ENCODE measurements at regions not wholly inside any gene's neighbourhood (a gene's known extent, or its start where the extent isn't known, plus 50 kb on each side); places are given as distances from the start of the nearest gene placed in this dataset.

GRCh38 chr2:238636269-238637073 is 209.7 kb downstream of the ASB1 start:
- WGBS = 90% methylated on average over 23 of the region's 23 CpGs
- Histone ChIP-seq H3K27ac (ENCODE audit: low read depth in 1 of 2, low read length in 1 of 2) (no peak overlapping the region), H3K27me3 (ENCODE audit: control insufficient read depth in 2 of 2, insufficient read depth in 1 of 2, low read length in 1 of 2) (no peaks in the 10 kb centered on the region), H3K9me3 (ENCODE audit: control insufficient read depth in 2 of 2, insufficient read depth in 1 of 2, low read length in 1 of 2) (no peaks in the 10 kb centered on the region), H3K4me1 (ENCODE audit: control insufficient read depth in 2 of 2, insufficient read depth in 2 of 2, low read length in 2 of 2) (no peaks in the 10 kb centered on the region), H3K4me3 (ENCODE audit: low read length in 2 of 2) (no peak overlapping the region), H3K36me3 (ENCODE audit: control insufficient read depth in 2 of 2, insufficient read depth in 2 of 2, low read length in 1 of 2) (no peaks in the 10 kb centered on the region)
- DNase-seq (ENCODE audit: low read depth in 6 of 9, low spot score in 9 of 9) = no peak

- 90% methylated on average over 20 of the region's 20 CpGs for WGBS
- Histone ChIP-seq H3K4me3 (ENCODE audit: low read length in 2 of 2) (no peak overlapping the region), H3K36me3 (ENCODE audit: control insufficient read depth in 2 of 2, insufficient read depth in 2 of 2, low read length in 1 of 2) (no peaks in the 10 kb centered on the region), H3K27ac (ENCODE audit: low read depth in 1 of 2, low read length in 1 of 2) (no peak overlapping the region), H3K9me3 (ENCODE audit: control insufficient read depth in 2 of 2, insufficient read depth in 1 of 2, low read length in 1 of 2) (no peaks in the 10 kb centered on the region), H3K27me3 (ENCODE audit: control insufficient read depth in 2 of 2, insufficient read depth in 1 of 2, low read length in 1 of 2) (peaks cover 0 to 2% of the 10 kb centered on the region in 2 donors), H3K4me1 (ENCODE audit: control insufficient read depth in 2 of 2, insufficient read depth in 2 of 2, low read length in 2 of 2) (no peaks in the 10 kb centered on the region)
- DNase-seq (ENCODE audit: low read depth in 6 of 9, low spot score in 9 of 9) = no peak
These were observed 209.5 kb upstream of the TWIST2 start for GRCh38 chr2:238638100-238638981.

- Histone ChIP-seq H3K27me3 (ENCODE audit: control insufficient read depth in 2 of 2, insufficient read depth in 1 of 2, low read length in 1 of 2) (peaks cover 0 to 2% of the 10 kb centered on the region in 2 donors), H3K36me3 (ENCODE audit: control insufficient read depth in 2 of 2, insufficient read depth in 2 of 2, low read length in 1 of 2) (no peaks in the 10 kb centered on the region), H3K4me1 (ENCODE audit: control insufficient read depth in 2 of 2, insufficient read depth in 2 of 2, low read length in 2 of 2) (no peaks in the 10 kb centered on the region), H3K9me3 (ENCODE audit: control insufficient read depth in 2 of 2, insufficient read depth in 1 of 2, low read length in 1 of 2) (no peaks in the 10 kb centered on the region), H3K4me3 (ENCODE audit: low read length in 2 of 2) (no peak overlapping the region), H3K27ac (ENCODE audit: low read depth in 1 of 2, low read length in 1 of 2) (no peak overlapping the region)
- no peak for DNase-seq (ENCODE audit: low read depth in 6 of 9, low spot score in 9 of 9)
- WGBS = 92% methylated on average over 17 of the region's 17 CpGs
These were observed 208.8 kb upstream of the TWIST2 start for GRCh38 chr2:238638982-238639628.

DNA sequence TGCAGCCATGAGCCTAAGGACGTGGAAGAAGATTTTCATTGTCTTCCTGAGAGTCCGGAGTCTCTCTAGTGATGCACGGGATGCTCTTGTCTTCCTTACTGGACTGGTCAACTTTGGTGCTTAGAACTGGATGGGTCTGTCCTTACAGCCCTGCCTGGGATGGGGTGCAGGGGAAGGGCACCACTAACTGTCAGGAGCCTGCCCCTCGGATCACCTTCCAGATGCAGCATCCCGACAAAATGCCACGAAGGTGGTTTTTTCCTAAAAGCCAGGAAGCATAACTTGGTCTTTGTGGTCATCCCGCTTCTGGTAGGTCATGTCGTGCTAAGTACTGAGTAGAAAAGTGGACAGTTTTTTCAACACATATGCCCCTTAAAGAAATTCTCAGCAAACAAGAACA is 207.4 kb upstream of the TWIST2 start:
- 92% methylated on average over 8 of the region's 8 CpGs for WGBS
- Histone ChIP-seq H3K4me1 (ENCODE audit: control insufficient read depth in 2 of 2, insufficient read depth in 2 of 2, low read length in 2 of 2) (no peaks in the 10 kb centered on the region), H3K36me3 (ENCODE audit: control insufficient read depth in 2 of 2, insufficient read depth in 2 of 2, low read length in 1 of 2) (no peaks in the 10 kb centered on the region), H3K27ac (ENCODE audit: low read depth in 1 of 2, low read length in 1 of 2) (no peak overlapping the region), H3K4me3 (ENCODE audit: low read length in 2 of 2) (no peak overlapping the region), H3K9me3 (ENCODE audit: control insufficient read depth in 2 of 2, insufficient read depth in 1 of 2, low read length in 1 of 2) (no peaks in the 10 kb centered on the region), H3K27me3 (ENCODE audit: control insufficient read depth in 2 of 2, insufficient read depth in 1 of 2, low read length in 1 of 2) (peaks cover 0 to 2% of the 10 kb centered on the region in 2 donors)
- no peak for DNase-seq (ENCODE audit: low read depth in 6 of 9, low spot score in 9 of 9)

- H3K4me1 ChIP-seq (ENCODE audit: control insufficient read depth in 2 of 2, insufficient read depth in 2 of 2, low read length in 2 of 2) = no peaks in the 10 kb centered on the region
- no peak for DNase-seq (ENCODE audit: low read depth in 6 of 9, low spot score in 9 of 9)
- no peak overlapping the region for H3K4me3 ChIP-seq (ENCODE audit: low read length in 2 of 2)
- peaks cover 0 to 2% of the 10 kb centered on the region in 2 donors for H3K27me3 ChIP-seq (ENCODE audit: control insufficient read depth in 2 of 2, insufficient read depth in 1 of 2, low read length in 1 of 2)
- no peak overlapping the region for H3K27ac ChIP-seq (ENCODE audit: low read depth in 1 of 2, low read length in 1 of 2)
- no peaks in the 10 kb centered on the region for H3K36me3 ChIP-seq (ENCODE audit: control insufficient read depth in 2 of 2, insufficient read depth in 2 of 2, low read length in 1 of 2)
- 96% methylated on average over 12 of the region's 12 CpGs for WGBS
- no peaks in the 10 kb centered on the region for H3K9me3 ChIP-seq (ENCODE audit: control insufficient read depth in 2 of 2, insufficient read depth in 1 of 2, low read length in 1 of 2)
These were observed 204.9 kb upstream of the TWIST2 start for GRCh38 chr2:238642973-238643372.

- no peak for DNase-seq (ENCODE audit: low read depth in 6 of 9, low spot score in 9 of 9)
- 92% methylated on average over 5 of the region's 5 CpGs for WGBS
- H3K4me3 ChIP-seq (ENCODE audit: low read length in 2 of 2) = no peak overlapping the region
- H3K27me3 ChIP-seq (ENCODE audit: control insufficient read depth in 2 of 2, insufficient read depth in 1 of 2, low read length in 1 of 2) = peaks cover 0 to 2% of the 10 kb centered on the region in 2 donors
- H3K36me3 ChIP-seq (ENCODE audit: control insufficient read depth in 2 of 2, insufficient read depth in 2 of 2, low read length in 1 of 2) = no peaks in the 10 kb centered on the region
- no peak overlapping the region for H3K27ac ChIP-seq (ENCODE audit: low read depth in 1 of 2, low read length in 1 of 2)
- H3K4me1 ChIP-seq (ENCODE audit: control insufficient read depth in 2 of 2, insufficient read depth in 2 of 2, low read length in 2 of 2) = no peaks in the 10 kb centered on the region
- H3K9me3 ChIP-seq (ENCODE audit: control insufficient read depth in 2 of 2, insufficient read depth in 1 of 2, low read length in 1 of 2) = no peaks in the 10 kb centered on the region
These were observed 204.4 kb upstream of the TWIST2 start for GRCh38 chr2:238643400-238643907.

DNA sequence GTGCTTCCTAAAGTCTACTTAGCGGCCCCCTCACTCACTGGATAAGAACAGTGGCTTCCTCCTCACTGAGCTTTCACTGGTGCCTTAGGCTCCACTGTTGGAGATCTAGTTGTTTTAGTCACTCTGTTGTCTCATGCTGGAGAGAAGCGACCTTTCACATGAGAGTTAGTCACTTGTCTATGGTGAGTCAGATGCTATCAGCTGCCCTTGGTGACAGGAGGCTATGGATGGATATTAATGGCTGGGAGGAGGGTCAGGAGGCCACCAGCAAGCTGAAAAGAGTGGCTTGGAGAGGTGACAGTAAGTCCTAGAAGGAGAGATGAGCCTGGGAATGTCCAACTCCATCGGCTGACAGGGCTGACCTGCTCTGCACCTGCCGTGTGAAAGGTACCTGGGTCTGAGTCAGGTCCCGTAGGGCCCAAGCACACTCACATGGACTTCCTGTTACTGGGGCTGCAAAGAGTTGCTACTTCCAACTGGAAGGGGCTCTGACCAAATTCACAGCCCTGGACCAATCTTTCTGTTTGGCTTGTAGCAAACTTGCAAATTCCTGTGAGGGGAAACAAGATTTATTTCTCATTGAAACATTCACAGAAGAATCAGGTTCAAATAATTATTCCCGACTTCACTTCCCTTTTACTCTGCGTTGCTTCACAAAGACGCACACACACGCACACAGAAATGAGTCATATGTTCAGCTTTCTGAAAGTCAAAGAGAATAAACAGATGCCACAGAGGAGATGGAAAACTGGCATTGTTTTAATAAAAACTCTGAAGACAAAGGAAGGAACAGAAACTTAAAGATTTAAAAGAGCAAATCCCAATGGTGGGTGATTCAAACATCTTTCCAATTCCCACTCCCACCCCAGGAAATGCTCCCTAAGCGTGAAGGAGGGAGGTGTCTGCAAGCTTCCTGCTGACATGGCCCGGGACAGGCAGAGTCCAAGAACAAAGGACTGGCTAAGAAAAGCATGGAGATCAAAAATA is 203.5 kb upstream of the TWIST2 start:
- 61% methylated on average over 11 of the region's 11 CpGs for WGBS
- peaks cover 0 to 2% of the 10 kb centered on the region in 2 donors for H3K27me3 ChIP-seq (ENCODE audit: control insufficient read depth in 2 of 2, insufficient read depth in 1 of 2, low read length in 1 of 2)
- H3K27ac ChIP-seq (ENCODE audit: low read depth in 1 of 2, low read length in 1 of 2) = no peak overlapping the region
- DNase-seq (ENCODE audit: low read depth in 6 of 9, low spot score in 9 of 9) = no peak
- H3K9me3 ChIP-seq (ENCODE audit: control insufficient read depth in 2 of 2, insufficient read depth in 1 of 2, low read length in 1 of 2) = no peaks in the 10 kb centered on the region
- no peaks in the 10 kb centered on the region for H3K36me3 ChIP-seq (ENCODE audit: control insufficient read depth in 2 of 2, insufficient read depth in 2 of 2, low read length in 1 of 2)
- H3K4me1 ChIP-seq (ENCODE audit: control insufficient read depth in 2 of 2, insufficient read depth in 2 of 2, low read length in 2 of 2) = no peaks in the 10 kb centered on the region
- no peak overlapping the region for H3K4me3 ChIP-seq (ENCODE audit: low read length in 2 of 2)

DNA sequence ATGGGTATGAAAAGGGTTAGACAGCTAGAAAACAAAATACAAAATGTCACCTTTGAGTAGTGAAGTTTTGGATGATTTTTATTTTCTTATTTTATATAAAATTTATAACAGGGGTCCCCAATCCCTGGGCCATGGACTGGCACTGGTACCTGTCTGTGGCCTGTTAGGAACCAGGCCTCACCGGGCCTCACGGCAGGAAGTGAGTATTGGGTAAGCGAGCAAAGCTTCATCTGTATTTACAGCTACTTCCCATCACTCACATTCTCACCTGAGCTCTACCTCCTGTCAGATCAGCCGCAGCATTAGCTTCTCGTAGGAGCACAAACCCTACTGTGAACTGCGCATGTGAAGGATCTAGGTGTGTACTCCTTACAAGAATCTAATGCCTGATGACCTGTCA is 202.8 kb upstream of the TWIST2 start:
- Histone ChIP-seq H3K27ac (ENCODE audit: low read depth in 1 of 2, low read length in 1 of 2) (no peak overlapping the region), H3K36me3 (ENCODE audit: control insufficient read depth in 2 of 2, insufficient read depth in 2 of 2, low read length in 1 of 2) (no peaks in the 10 kb centered on the region), H3K27me3 (ENCODE audit: control insufficient read depth in 2 of 2, insufficient read depth in 1 of 2, low read length in 1 of 2) (peaks cover 0 to 2% of the 10 kb centered on the region in 2 donors), H3K9me3 (ENCODE audit: control insufficient read depth in 2 of 2, insufficient read depth in 1 of 2, low read length in 1 of 2) (no peaks in the 10 kb centered on the region), H3K4me1 (ENCODE audit: control insufficient read depth in 2 of 2, insufficient read depth in 2 of 2, low read length in 2 of 2) (no peaks in the 10 kb centered on the region), H3K4me3 (ENCODE audit: low read length in 2 of 2) (no peak overlapping the region)
- 85% methylated on average over 6 of the region's 6 CpGs for WGBS
- DNase-seq (ENCODE audit: low read depth in 6 of 9, low spot score in 9 of 9) = no peak
